GM18519 (cell line): ENCODE measurements at regions not wholly inside any gene's neighbourhood (a gene's known extent, or its start where the extent isn't known, plus 50 kb on each side); places are given as distances from the start of the nearest gene placed in this dataset.

Source experiments
- ATAC-seq: cut with Tn5 transposase; IDR thresholded peaks from one replicate; pipeline ENCODE4 v1.9.1; 2021; ENCODE audit warnings: mild to moderate bottlenecking, moderate library complexity; ENCODE audit not compliant: unreplicated experiment, low FRiP score

DNA sequence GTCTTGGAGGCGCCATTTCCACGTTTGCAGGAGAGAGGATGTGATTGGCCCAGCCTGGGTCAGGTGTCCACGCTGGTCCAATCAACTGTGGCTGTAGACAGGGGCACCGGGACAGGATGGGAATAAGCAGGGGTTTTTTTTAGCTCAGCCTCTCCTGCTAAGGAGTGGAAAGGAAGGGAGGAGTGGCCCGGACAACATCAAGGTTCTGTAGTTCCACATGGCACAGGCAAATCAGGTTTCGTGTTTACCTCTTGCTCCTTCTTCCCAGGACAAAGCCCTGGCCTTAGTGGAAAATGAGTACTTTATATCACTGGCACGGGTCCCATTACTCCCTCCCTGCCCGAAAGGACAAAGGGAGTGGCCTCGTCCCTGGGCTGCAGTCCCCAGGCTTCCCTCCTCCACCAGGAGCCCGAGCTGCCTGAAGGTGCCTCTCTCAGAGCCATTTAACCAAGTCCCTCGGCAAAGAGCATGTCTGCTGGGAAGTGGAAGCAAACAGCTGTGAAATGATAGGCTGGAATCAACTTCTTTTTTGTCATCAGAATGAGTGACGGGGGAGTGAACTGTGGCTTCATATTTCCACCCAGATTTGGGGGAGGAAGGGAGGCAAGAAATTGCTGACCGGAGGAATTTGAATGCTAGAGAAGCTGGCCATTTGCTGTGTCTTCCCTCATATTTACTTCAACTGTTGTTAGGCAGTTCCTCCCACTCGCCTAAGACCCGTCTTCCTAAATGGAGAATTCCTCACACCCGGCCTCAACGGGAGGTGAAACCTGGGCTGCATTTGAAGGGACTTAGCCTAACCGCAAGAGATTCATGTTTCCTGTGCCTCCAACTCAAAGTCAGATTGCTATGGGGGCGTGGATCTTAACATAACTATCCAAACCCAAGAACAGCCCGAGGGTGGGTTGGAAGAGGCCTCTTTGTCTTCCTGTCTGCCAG, 84.9 kb upstream of the SLC44A3 start:
- ATAC-seq: no peak

- no peak for ATAC-seq
Observed at GRCh38 chr1:94731891-94732290, 88.3 kb upstream of the SLC44A3 start.

- no peak for ATAC-seq
Observed at GRCh38 chr1:94730450-94730849, 89.7 kb upstream of the SLC44A3 start.

DNA sequence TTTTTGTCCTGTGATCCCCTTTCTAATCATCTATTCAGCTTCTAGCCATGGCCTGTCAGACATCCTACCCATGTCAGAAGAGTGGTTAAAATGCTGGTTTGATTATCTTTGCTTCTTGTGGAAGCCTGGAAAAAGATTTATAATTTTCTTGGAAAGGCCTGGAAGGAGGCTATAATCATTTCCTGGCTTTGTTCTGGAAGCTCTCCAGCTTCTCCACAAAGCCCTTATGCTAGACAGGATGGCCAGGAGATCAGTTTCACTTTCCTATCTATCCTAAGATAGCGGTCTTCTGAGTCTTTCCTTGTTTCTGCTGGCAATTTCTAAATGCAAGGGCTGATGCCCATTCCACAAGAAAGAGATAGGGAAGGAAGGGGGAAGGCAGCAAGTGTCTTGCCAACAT, 90.9 kb upstream of the SLC44A3 start:
- no peak for ATAC-seq

DNA sequence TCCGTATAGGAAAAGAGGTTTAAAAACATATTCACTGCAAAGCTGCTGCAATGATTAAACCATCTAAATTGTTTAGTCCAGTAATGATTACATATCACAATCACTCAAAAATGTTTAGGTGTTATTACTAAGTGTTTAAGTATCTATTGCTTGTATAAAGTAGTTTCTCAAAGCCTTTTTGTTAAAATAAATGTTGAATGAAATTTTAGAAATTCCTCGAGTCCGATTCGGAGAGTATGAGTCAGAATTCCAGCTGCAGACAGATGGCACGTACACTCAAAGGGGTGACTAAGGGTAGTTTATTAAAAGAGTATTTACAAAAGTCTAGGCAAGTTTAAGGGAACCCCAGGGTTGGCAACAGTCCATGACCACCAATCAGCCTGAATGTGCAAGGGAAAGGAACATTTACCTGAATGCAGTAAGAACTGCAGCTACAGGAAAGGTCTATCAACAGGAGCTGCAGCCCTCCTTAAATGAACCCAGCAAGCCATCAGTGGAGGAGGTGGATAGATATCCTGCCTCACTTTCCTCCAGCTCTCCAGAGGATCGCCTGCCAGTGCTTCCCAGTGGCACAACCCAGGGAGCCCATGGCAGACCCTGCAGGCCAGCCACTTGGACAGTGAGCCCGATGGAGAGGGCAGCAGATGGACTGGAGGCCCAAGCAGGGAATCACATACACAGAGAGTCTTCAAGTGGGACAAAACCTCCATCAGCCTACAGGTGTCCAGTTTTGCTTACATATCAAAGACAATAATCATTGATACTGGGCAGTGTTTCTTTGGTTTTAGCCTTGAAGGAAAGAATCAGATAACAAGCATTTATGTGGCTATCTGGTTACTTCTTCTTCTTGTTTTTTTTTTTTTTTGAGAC, 92.1 kb upstream of the SLC44A3 start:
- ATAC-seq: no peak

DNA sequence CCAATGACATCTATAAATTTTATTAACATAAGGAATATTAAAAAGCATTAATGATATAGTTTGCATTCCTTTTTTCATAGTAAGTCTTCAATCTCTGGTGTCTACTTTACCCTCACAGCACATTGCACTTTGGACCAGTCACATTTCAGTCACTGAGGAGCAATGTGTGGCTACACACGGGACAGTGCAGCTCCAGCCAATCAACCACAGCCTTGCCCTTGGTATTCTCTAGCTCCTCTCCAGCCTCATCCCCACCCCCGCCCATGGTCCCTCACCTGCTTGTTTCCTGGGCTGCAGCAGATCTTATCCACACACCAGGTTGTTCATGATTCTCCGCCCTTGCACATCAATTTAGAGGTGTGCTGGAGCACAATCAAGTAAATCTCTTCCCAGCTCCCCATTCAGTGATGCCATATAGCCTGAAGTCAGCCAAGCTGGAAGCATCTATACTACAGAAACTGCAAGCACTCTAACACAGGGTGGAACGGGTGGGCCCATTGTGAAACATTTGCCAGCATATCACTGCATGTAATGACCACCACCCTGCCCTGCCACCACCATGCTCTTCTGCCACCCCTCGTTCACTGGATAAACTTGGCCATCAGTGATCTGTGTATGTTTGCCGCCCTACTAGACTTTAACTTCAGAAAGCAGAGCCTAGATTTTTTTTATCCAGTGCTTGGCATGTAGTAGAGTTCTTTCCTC, 93.0 kb upstream of the SLC44A3 start:
- no peak for ATAC-seq

DNA sequence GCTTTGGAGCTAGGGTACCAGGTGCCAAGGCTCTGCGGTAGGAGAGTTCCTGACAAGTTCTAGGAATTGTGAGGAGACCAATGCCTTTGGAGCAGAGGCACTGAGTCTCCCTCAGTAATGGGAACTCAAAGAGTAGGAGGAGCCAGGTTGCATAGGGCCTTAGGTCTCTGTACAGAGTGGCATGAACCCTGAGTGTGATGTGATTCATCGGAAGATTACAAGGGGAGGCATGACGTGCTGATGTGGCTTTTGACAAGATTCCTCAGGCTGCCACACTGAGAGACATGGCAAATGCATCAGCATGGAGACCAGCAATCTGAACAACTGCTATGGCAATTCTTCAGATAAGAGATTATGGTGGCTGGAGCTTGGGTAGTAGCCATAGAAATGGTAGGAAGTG, 94.6 kb upstream of the SLC44A3 start:
- ATAC-seq: no peak

DNA sequence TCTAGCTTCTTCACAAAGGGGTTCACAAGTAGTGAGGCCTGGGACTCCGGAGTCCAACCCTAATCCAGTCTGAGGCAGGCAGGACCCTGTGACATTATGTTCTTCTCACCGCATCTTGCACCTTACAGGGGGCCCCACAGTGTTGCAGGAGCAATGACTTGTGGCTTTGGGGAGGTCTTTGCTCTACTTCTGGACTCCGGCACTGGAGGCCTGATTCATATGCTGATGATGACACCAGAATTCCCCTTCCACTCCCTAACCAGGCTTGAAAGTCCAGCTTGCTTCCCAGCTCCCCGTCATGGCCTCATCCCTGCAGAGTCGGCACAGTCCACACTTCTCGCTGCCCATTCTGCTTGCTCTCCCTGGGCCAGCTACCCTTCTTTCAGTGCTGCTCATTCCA, 96.3 kb upstream of the SLC44A3 start:
- no peak for ATAC-seq

GRCh38 chr1:94723463-94723862, 96.7 kb upstream of the SLC44A3 start:
- ATAC-seq: no peak

- no peak for ATAC-seq
Observed at GRCh38 chr1:94722181-94722580, 98.0 kb upstream of the SLC44A3 start.

GRCh38 chr1:94721240-94721639, 98.9 kb upstream of the SLC44A3 start:
- peak; percentile 68 for ATAC-seq

- ATAC-seq: peak; percentile 99
Observed at GRCh38 chr1:94719926-94720793, 100.0 kb upstream of the SLC44A3 start.

DNA sequence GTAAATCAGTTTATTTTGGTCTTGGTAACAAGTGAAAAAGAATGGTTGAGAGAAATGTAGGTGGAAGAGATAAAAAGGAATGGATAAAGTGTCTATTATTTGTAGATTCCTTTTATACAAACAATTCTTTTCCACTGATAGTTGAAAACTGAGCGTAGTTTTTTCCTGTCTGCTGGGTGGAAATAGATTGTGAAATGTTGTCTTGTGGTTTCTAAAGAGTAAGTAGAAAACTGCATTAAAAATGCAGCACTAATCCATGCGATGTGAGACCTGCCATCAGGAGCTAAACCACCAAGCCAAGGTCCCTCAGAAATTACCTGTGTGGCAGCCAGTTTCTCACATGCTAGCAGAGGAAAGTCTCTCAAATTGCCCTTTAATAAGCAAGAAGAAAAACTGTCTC, 103.2 kb upstream of the SLC44A3 start:
- no peak for ATAC-seq

GRCh38 chr1:94715321-94715720, 104.8 kb upstream of the SLC44A3 start:
- no peak for ATAC-seq

DNA sequence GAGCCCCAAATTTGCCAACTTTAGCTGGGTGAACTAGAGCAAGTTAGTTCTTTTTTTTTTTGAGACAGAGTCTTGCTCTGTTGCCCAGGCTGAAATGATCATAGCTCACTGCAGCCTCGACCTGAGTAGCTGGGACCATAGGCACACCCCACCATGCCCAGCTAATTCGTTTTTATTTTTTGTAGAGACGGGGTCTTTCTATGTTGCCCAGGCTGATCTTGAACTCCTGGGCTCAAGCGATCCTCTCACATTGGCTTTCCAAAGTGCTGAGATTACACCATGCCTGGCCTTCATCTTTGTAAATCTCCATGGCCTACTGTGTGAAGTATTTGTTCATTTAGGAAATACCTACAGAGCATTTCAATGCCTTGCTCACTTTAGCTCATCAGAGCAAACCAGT, 105.6 kb upstream of the SLC44A3 start:
- ATAC-seq: no peak

GRCh38 chr1:94714152-94714551, 106.0 kb upstream of the SLC44A3 start:
- no peak for ATAC-seq

DNA sequence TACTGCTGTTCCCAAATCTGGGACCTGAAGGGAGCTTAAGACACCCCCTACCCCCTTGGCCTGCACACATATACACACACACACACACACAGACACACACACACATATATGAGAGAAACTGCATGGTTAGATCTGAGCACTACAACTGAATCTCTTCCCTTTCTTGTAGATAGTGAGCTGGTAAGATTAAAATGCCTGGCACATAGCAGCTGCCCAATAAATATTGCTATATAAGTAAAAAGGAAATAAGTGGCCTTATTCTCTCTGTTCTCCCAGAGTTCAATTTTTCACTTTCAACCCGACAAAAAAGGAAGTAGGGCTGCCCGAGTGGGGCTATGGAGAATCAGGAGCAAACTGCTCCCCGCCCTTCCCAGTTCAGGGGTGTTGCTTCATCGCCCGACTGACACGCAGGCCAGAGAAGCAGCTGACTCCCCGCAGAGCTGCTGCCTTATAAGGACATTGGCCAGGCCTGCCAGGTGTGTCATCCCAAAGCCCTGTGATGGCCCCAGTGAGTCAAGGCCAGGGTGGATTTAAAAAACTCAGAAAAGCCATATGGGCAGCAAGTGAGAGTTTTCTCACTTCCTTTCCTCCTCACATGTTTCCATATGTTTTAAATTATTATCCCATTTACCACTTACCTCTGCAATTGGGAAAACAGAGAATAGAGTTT, 106.5 kb upstream of the SLC44A3 start:
- ATAC-seq: no peak

DNA sequence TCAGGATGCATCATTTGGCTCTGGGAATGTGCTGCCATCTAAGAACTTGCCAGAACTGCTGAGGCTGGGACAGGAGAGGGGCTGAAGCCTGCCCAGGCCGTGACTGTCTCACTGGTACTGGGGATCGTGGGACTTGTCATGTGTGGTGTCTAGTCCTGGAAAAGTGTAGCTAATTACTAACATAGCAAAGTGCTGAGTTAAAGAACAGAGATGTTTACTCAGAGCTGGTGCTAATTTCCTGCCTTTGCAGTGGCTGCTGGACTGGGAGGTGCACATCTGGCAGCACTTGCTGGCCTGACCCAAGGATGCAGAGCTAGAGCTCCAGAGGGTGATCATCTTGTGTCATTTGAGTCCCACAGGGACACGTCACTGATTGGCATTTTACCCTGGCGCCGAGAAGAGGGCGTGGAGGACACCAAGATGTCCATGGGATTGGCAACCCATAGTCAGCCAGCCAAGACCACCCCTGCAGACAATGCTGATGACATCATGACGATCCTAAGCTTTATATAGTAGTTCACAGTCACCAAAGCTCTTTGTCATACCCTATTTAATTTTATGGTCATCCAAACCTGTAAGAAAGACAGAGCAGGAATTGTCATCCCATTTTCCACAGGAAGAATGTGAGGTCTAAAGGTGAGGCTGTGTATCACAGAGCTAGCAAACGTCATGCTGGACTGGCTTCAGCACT, 110.1 kb upstream of the SLC44A3 start:
- ATAC-seq: no peak

DNA sequence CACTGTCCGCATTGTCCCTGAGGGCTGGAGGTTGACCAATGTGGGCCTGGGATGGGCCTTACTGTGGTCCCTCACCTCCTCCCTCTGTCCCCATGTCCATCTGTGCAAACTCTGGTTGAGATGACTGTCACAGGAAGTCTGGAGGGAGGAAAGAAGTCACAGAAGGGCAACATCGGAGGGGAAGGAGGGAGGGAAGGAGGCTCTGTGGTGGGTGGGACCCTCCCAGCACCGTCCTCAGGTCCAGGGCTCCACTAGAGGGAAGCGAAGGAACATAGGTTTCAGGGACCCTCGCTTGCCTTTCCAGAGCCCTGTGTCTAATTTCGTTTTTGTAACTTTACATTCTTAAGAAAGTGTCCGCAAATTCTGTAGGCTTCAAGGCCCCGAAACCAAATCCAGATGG, 111.3 kb upstream of the SLC44A3 start:
- ATAC-seq: no peak
